HG02610 (cell line): ENCODE measurements at regions not wholly inside any gene's neighbourhood (a gene's known extent, or its start where the extent isn't known, plus 50 kb on each side); places are given as distances from the start of the nearest gene placed in this dataset.

Experiments used
- ATAC-seq: cut with Tn5 transposase; IDR thresholded peaks from one replicate; pipeline ENCODE4 v1.9.1; 2021; ENCODE audit warnings: mild to moderate bottlenecking, moderate library complexity; ENCODE audit not compliant: unreplicated experiment

GRCh38 chr6:80667006-80667405, 560.5 kb downstream of the BCKDHB start:
- no peak for ATAC-seq

GRCh38 chr6:80658926-80659325, 552.5 kb downstream of the BCKDHB start:
- no peak for ATAC-seq

GRCh38 chr6:80647156-80647555, 540.7 kb downstream of the BCKDHB start:
- no peak for ATAC-seq

GRCh38 chr6:80643881-80644280, 537.4 kb downstream of the BCKDHB start:
- no peak for ATAC-seq

GRCh38 chr6:80642452-80642851, 536.0 kb downstream of the BCKDHB start:
- ATAC-seq = no peak

GRCh38 chr6:80641591-80641990, 535.1 kb downstream of the BCKDHB start:
- ATAC-seq = no peak

GRCh38 chr6:80640176-80640575, 533.7 kb downstream of the BCKDHB start:
- no peak for ATAC-seq

GRCh38 chr6:80639181-80639629, 532.7 kb downstream of the BCKDHB start:
- no peak for ATAC-seq

- ATAC-seq = peak; percentile 96
Observed at GRCh38 chr6:80638213-80639055, 532.0 kb downstream of the BCKDHB start.

- no peak for ATAC-seq
Observed at GRCh38 chr6:80637312-80637711, 530.8 kb downstream of the BCKDHB start.

GRCh38 chr6:80636689-80637088, 530.2 kb downstream of the BCKDHB start:
- ATAC-seq = no peak

GRCh38 chr6:80633412-80633811, 526.9 kb downstream of the BCKDHB start:
- no peak for ATAC-seq

- ATAC-seq = no peak
Observed at GRCh38 chr6:80625405-80625804, 518.9 kb downstream of the BCKDHB start.

- ATAC-seq = no peak
Observed at GRCh38 chr6:80623066-80623815, 516.8 kb downstream of the BCKDHB start.

GRCh38 chr6:80622641-80623040, 516.2 kb downstream of the BCKDHB start:
- ATAC-seq = no peak

GRCh38 chr6:80618953-80619352, 512.5 kb downstream of the BCKDHB start:
- no peak for ATAC-seq

GRCh38 chr6:80610846-80611245, 504.4 kb downstream of the BCKDHB start:
- ATAC-seq = no peak

GRCh38 chr6:80608881-80609280, 502.4 kb downstream of the BCKDHB start:
- no peak for ATAC-seq

- no peak for ATAC-seq
Observed at GRCh38 chr6:80607811-80608391, 501.4 kb downstream of the BCKDHB start.

- peak; percentile 68 for ATAC-seq
Observed at GRCh38 chr6:80605165-80605989, 498.9 kb downstream of the BCKDHB start.

GRCh38 chr6:80603679-80604078, 497.2 kb downstream of the BCKDHB start:
- no peak for ATAC-seq
